CD1c-positive myeloid dendritic cell (primary cell): ENCODE measurements at regions not wholly inside any gene's neighbourhood (a gene's known extent, or its start where the extent isn't known, plus 50 kb on each side); places are given as distances from the start of the nearest gene placed in this dataset.

ENCODE experiments used
- DNase-seq: peaks from one replicate; pipeline ENCODE4 v3.0.0-alpha.2; 2016; ENCODE audit errors: extremely low spot score

GRCh38 chr11:39144351-39145130 lies 2314.9 kb downstream of the LRRC4C start:
- DNase-seq: no peak

- DNase-seq: no peak
These were observed 2319.9 kb downstream of the LRRC4C start for GRCh38 chr11:39139581-39139980.

- no peak for DNase-seq
These were observed 2338.6 kb downstream of the LRRC4C start for GRCh38 chr11:39120890-39121289.

- DNase-seq: no peak
These were observed 2345.8 kb downstream of the LRRC4C start for GRCh38 chr11:39113606-39114005.

- DNase-seq: no peak
These were observed 2357.2 kb downstream of the LRRC4C start for GRCh38 chr11:39102236-39102635.

- DNase-seq: no peak
These were observed 2381.0 kb downstream of the LRRC4C start for GRCh38 chr11:39078465-39078864.

- no peak for DNase-seq
These were observed 2421.8 kb downstream of the LRRC4C start for GRCh38 chr11:39037611-39038010.

- no peak for DNase-seq
These were observed 2423.4 kb downstream of the LRRC4C start for GRCh38 chr11:39036021-39036420.

GRCh38 chr11:39021539-39021938 lies 2423.5 kb upstream of the RAG2 start:
- DNase-seq: no peak

GRCh38 chr11:39011797-39012196 lies 2413.8 kb upstream of the RAG2 start:
- DNase-seq: no peak

GRCh38 chr11:38990841-38991240 lies 2392.8 kb upstream of the RAG2 start:
- no peak for DNase-seq

- no peak for DNase-seq
These were observed 2392.1 kb upstream of the RAG2 start for GRCh38 chr11:38990139-38990538.

GRCh38 chr11:38988908-38989307 lies 2390.9 kb upstream of the RAG2 start:
- no peak for DNase-seq

GRCh38 chr11:38972220-38972619 lies 2374.2 kb upstream of the RAG2 start:
- no peak for DNase-seq

GRCh38 chr11:38971141-38971540 lies 2373.1 kb upstream of the RAG2 start:
- DNase-seq: no peak

- DNase-seq: no peak
These were observed 2370.9 kb upstream of the RAG2 start for GRCh38 chr11:38968951-38969350.

- DNase-seq: no peak
These were observed 2354.7 kb upstream of the RAG2 start for GRCh38 chr11:38952698-38953097.

- no peak for DNase-seq
These were observed 2352.8 kb upstream of the RAG2 start for GRCh38 chr11:38950867-38951266.

- no peak for DNase-seq
These were observed 2350.4 kb upstream of the RAG2 start for GRCh38 chr11:38948392-38948791.

GRCh38 chr11:38937709-38938108 lies 2339.7 kb upstream of the RAG2 start:
- no peak for DNase-seq

- no peak for DNase-seq
These were observed 2337.9 kb upstream of the RAG2 start for GRCh38 chr11:38935941-38936340.

GRCh38 chr11:38927993-38928392 lies 2330.0 kb upstream of the RAG2 start:
- DNase-seq: no peak

- DNase-seq: no peak
These were observed 2326.6 kb upstream of the RAG2 start for GRCh38 chr11:38924644-38925043.

- DNase-seq: no peak
These were observed 2302.2 kb upstream of the RAG2 start for GRCh38 chr11:38900211-38900610.
